Aorta (tissue), 5 donors: ENCODE measurements at regions not wholly inside any gene's neighbourhood (a gene's known extent, or its start where the extent isn't known, plus 50 kb on each side); places are given as distances from the start of the nearest gene placed in this dataset.
"Not testable (repeated sequence)": the region's sequence is repeated elsewhere in the genome, so short reads cannot be mapped to it uniquely, and the experiment has no call there.

Experiments
- ATAC-seq: fragments of 200-7000 bp; cut with Tn5 transposase; one replicate; pipeline ENCODE4 v1.9.1; 2022; ENCODE audit warnings: moderate library complexity; ENCODE audit not compliant: low FRiP score
- DNase-seq, 2 donors: peaks; one replicate each; pipeline ENCODE4 v3.0.0-alpha.2; 2020
- H3K27ac ChIP-seq, 2 donors: one replicate each; pipeline ENCODE4 v1.5.1; 2013; ENCODE audit warnings: low read length in 2 of 2, mild to moderate bottlenecking in 2 of 2, moderate library complexity in 2 of 2, control low read depth in 1 of 2, inconsistent platforms in 1 of 2, low read depth in 1 of 2
- H3K27me3 ChIP-seq, 2 donors: one replicate each; pipeline ENCODE4 v1.6.1; 2013; ENCODE audit warnings: control low read depth in 1 of 2, low read length in 1 of 2, mild to moderate bottlenecking in 1 of 2, moderate library complexity in 1 of 2; ENCODE audit not compliant: insufficient read depth in 2 of 2, control insufficient read depth in 1 of 2
- H3K36me3 ChIP-seq, 2 donors: one replicate each; pipeline ENCODE4 v1.6.1; 2013; ENCODE audit warnings: control low read depth in 1 of 2, low read length in 1 of 2, mild to moderate bottlenecking in 1 of 2; ENCODE audit not compliant: insufficient read depth in 2 of 2, control insufficient read depth in 1 of 2
- H3K4me1 ChIP-seq, 2 donors: one replicate each; pipeline ENCODE4 v1.6.1; 2013; ENCODE audit warnings: low read length in 2 of 2, control low read depth in 1 of 2, mild to moderate bottlenecking in 1 of 2, moderate library complexity in 1 of 2; ENCODE audit not compliant: insufficient read depth in 2 of 2, control insufficient read depth in 1 of 2
- H3K4me3 ChIP-seq, 2 donors: one replicate each; pipeline ENCODE4 v1.5.1; 2013; ENCODE audit warnings: low read length in 2 of 2, control low read depth in 1 of 2, mild to moderate bottlenecking in 1 of 2
- H3K9me3 ChIP-seq: one replicate; pipeline ENCODE4 v1.6.1; 2013; ENCODE audit warnings: mild to moderate bottlenecking, low read length; ENCODE audit not compliant: control insufficient read depth
- WGBS, 2 donors: extraction: QIAGEN DNeasy Blood & Tissue Kit; methylation state at CpG; one replicate each; pipeline ENCODE4 v1.1.7; 2013; 5-methylcytosine and 5-hydroxymethylcytosine counted together
- intact Hi-C, 2 donors: fragments of 100-400 bp; cut with DNase I; formaldehyde crosslinking; loops; one replicate each; pipeline versions ENCODE4 v1.14.2 to v1.15.0; 2022
- donor health status: healthy with polysubstance abuse.
- donor health status: Bipolar disorder and iron deficiency.
- donor health status: DM: no; HTN: no; CAD: no.
- donor health status: DM: no; HTN: no; CAD: no.
- donor health status: DM: yes; HTN: yes; CAD: no.

GRCh38 chr9:67348562-67349423 lies 356.4 kb upstream of the SPATA31A3 start:
- intact Hi-C loops, DNase-seq, H3K27ac ChIP-seq, ATAC-seq, H3K27me3 ChIP-seq, H3K4me3 ChIP-seq, H3K36me3 ChIP-seq, H3K4me1 ChIP-seq, H3K9me3 ChIP-seq: not testable (repeated sequence)
- WGBS, 2 donors = no CpG with 5 or more reads among the region's 2 CpGs

GRCh38 chr9:67348094-67348493 lies 355.7 kb upstream of the SPATA31A3 start:
- H3K27me3 ChIP-seq, ATAC-seq, H3K4me3 ChIP-seq, DNase-seq, H3K9me3 ChIP-seq, H3K4me1 ChIP-seq, intact Hi-C loops, H3K27ac ChIP-seq, H3K36me3 ChIP-seq: not testable (repeated sequence)
- WGBS, 2 donors = 100% methylated on average over 1 of the region's 4 CpGs; no CpG with 5 or more reads in 1 of the 2 donors

GRCh38 chr9:67339216-67339615 lies 346.9 kb upstream of the SPATA31A3 start:
- H3K27me3 ChIP-seq, intact Hi-C loops, DNase-seq, H3K4me3 ChIP-seq, ATAC-seq, H3K27ac ChIP-seq, H3K9me3 ChIP-seq, H3K36me3 ChIP-seq, H3K4me1 ChIP-seq: not testable (repeated sequence)
- WGBS, 2 donors = no CpG with 5 or more reads among the region's 7 CpGs

GRCh38 chr9:67338201-67338600 lies 345.9 kb upstream of the SPATA31A3 start:
- intact Hi-C loops, H3K27me3 ChIP-seq, H3K36me3 ChIP-seq, H3K27ac ChIP-seq, H3K4me1 ChIP-seq, H3K4me3 ChIP-seq, ATAC-seq, H3K9me3 ChIP-seq: not testable (repeated sequence)
- WGBS, 2 donors = 96 to 97% methylated on average over 5 of the region's 12 CpGs
- DNase-seq = peak in 1 of 2 donors; percentile 26

- H3K27ac ChIP-seq, H3K27me3 ChIP-seq, H3K4me1 ChIP-seq, intact Hi-C loops, DNase-seq, H3K9me3 ChIP-seq, H3K4me3 ChIP-seq, H3K36me3 ChIP-seq, ATAC-seq: not testable (repeated sequence)
- WGBS, 2 donors = no CpG with 5 or more reads among the region's 9 CpGs
These were observed 342.6 kb upstream of the SPATA31A3 start for GRCh38 chr9:67334727-67335572.

- H3K27me3 ChIP-seq, DNase-seq, H3K4me3 ChIP-seq, intact Hi-C loops, H3K36me3 ChIP-seq, H3K4me1 ChIP-seq, ATAC-seq, H3K27ac ChIP-seq, H3K9me3 ChIP-seq: not testable (repeated sequence)
- WGBS, 2 donors = no CpG with 5 or more reads among the region's 2 CpGs
These were observed 339.3 kb upstream of the SPATA31A3 start for GRCh38 chr9:67331634-67332033.

- intact Hi-C loops = not testable (repeated sequence)
- WGBS, 2 donors = no CpG with 5 or more reads among the region's 2 CpGs
These were observed 321.1 kb upstream of the SPATA31A3 start for GRCh38 chr9:67313409-67313808.

GRCh38 chr9:67312504-67312903 lies 320.2 kb upstream of the SPATA31A3 start:
- ATAC-seq, H3K36me3 ChIP-seq, intact Hi-C loops, H3K27me3 ChIP-seq, H3K9me3 ChIP-seq, H3K4me1 ChIP-seq, DNase-seq, H3K4me3 ChIP-seq, H3K27ac ChIP-seq: not testable (repeated sequence)
- WGBS, 2 donors = no CpG with 5 or more reads among the region's 5 CpGs

More at GRCh38 chr9:67313409-67313808, 321.1 kb upstream of the SPATA31A3 start:
- H3K4me1 ChIP-seq, H3K36me3 ChIP-seq, H3K4me3 ChIP-seq, ATAC-seq, H3K9me3 ChIP-seq, H3K27me3 ChIP-seq, DNase-seq, H3K27ac ChIP-seq: not testable (repeated sequence)
